Urothelium cell line (cell line): ENCODE measurements at regions not wholly inside any gene's neighbourhood (a gene's known extent, or its start where the extent isn't known, plus 50 kb on each side); places are given as distances from the start of the nearest gene placed in this dataset.

Source experiments
- DNase-seq: peaks from one replicate; pipeline ENCODE4 v3.0.0; 2011; ENCODE audit warnings: low spot score, mixed read lengths
- FAIRE-seq: peaks from 2 replicates; lab custom pipeline; 2011; peaks lifted over from hg19 to GRCh38; lab: Jason Lieb, UNC

DNA sequence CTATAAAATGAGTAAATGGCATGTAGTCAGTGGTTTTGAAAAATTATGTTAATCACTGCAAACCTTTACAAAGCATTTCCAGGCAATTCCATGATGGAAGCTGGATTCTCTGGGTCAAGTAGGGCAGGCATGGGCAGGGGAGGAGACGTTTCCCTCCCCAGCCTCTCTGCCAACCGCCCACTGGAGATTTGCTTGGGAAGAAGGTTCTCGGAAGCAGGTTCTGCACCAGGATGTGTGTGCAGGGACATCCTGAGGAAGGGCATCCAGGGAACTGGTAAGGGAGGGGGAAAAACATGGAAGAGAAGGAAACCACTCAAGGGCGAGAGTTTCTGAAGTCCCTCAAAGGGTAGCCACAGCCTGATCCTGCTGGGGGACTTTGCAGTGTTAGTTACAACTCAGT lies 469.1 kb downstream of the TSHZ3 start:
- no peak for FAIRE-seq
- DNase-seq, result no peak

DNA sequence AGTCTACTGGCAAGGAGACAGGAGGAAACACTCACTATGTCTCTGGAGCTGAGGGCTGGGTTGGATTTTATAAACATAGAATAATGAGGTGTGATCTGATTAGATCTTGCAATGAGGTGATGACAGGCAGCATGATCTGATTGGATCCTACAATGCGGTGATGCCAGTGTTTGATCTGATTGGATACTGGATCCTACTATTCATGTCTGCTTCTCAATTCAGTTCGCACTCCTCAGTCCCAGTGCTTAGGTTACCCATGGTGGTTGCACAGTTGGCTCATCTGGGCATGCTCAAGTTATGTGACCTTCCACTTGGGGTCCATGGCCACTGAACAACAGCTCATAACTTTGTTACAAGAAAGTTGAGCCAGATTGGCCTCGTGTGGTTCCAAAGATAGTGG lies 469.5 kb downstream of the TSHZ3 start:
- no peak for FAIRE-seq

DNA sequence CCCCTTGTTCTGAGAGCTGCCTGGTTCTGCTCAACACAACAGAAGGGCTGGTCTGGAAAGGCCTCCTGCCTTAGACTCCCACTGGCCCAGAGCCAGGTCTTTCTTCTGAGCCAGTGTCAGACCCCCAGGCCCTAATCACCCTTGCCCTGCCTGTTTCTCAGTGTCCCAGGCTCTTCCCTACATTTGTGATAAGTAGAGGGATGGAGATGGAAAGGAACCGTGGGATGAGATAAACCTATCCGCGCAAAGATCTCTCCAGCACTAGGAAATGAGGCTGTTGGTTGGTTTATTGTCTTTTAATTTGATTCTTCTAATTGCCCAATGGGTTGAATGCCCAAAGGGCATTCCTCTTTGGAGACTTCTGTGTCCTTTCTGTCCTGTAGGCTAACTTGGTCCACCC lies 470.0 kb downstream of the TSHZ3 start:
- FAIRE-seq (no peak), DNase-seq (no peak)

More for the DNA sequence above, 469.5 kb downstream of the TSHZ3 start:
- DNase-seq, result no peak

DNA sequence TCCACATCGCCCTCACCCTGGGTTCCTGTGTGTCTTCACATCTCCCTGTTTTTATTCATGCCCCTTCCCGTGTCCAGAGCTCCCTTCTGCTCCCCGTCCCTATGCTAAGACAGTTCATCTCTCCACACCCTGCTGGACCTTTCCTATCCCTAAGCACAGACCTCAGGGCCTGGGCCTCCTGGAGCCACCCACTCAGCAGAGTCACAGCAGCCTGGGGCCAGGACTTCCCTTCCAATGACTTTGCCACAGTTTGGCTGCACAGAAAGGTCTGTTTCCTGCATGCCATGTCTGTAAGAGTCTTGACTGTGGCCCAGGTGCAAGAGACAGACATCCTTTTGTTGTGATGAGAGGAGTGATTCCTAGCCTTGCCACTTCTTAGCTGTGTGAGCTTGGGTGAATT lies 470.7 kb downstream of the TSHZ3 start:
- DNase-seq, result no peak
- FAIRE-seq, result no peak

DNA sequence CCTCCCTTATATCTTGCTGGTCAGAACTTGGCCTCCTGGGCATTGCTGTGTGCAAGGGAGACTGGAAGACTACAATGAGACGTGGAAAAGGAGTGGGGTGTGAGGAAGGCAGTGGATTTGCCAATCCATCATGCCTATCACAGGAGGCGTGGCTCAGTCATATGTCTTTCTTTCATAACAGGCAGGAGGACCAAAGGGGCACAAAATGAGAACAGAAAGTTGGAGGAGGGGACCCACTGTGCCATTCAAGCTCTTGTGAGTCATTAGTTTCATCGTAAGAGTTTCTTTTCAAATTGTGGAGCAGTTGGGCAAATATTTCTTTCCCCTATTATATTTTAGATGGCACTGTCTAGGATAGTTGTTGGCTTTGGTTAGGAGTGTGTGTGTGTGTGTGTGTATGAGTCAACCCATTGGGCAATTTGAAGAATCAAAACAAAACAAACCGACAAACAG lies 471.5 kb downstream of the TSHZ3 start:
- no peak for FAIRE-seq

DNA sequence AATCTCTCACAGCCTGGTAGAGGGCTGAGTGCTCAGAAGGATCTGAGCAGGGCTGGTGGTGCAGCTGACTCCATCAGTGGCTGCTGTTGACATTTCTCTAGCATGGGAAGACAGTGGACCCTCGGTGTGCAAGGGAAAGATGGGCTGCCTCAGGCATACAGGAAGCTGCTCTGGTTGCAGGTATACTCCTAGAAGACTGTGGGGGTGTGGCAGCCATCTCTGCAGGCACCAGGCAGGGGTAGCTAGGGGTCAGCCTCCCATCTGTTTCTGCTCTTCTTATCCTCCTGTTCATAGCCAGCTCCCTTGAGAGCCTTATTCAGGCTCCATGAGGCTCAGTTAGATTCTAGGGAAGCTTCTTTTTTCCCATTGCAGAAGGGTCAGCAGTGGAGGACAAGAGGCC lies 475.5 kb downstream of the TSHZ3 start:
- FAIRE-seq (no peak), DNase-seq (no peak)

More for the DNA sequence above, 471.5 kb downstream of the TSHZ3 start:
- no peak for DNase-seq

DNA sequence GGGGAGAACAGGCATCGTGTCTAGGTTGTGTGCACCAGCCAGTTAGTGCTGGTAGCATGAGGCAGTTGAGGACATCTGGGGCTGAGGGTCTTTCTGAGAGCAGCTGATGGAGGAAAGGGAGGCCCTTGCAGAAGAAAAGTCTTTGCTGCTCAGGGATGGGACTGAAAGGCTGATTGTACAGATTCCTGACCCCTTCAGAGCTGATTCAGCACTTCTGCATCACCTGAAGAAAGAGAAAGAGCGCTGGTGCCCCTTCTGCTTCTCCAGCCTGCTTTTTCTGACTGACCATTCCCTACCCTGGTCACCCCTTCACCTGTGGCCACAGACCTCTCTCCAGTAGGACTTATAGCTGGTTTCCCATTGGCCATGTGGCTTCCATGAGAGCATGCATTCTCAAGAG lies 476.2 kb downstream of the TSHZ3 start:
- DNase-seq, result no peak
- no peak for FAIRE-seq

DNA sequence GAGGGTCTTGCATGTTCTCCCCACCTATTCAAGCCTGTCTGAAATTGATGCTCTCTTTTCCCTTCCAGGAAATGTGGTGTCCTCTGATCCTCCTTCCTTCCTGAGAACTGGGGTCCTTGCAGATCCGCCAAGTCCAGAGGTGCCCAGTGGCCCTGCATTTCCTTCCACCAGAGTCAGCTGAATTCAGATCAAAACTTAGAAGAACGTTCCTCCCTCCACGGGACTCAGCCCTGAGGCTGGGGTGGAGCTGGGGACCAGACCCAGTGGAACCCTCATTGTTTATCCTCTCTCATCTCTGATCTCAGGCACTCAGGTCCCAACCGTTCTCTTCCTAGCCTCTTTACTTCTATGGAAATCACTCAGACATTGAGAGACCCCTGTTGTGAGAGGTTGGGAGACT lies 477.3 kb downstream of the TSHZ3 start:
- DNase-seq (no peak), FAIRE-seq (no peak)

DNA sequence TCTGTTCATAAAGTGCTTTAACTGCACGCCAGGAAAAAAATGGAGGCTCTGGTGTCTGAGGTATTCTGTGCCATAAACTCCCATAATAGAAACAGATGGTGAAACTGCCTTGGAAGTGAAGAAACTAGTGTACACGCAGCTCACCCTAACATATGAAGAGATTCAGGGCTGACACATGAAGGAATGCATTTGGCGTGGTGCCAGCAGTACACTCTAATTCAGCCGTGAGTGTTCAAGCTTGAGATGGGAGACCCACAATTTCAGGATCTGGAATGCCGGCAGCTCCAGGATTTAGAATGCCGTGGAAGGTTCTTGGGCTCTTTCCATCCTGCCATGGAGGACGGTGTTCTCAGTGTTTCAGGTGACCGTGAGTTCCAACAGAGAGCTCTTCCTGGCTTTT lies 478.4 kb downstream of the TSHZ3 start:
- DNase-seq (peak; percentile 36), FAIRE-seq (no peak)

DNA sequence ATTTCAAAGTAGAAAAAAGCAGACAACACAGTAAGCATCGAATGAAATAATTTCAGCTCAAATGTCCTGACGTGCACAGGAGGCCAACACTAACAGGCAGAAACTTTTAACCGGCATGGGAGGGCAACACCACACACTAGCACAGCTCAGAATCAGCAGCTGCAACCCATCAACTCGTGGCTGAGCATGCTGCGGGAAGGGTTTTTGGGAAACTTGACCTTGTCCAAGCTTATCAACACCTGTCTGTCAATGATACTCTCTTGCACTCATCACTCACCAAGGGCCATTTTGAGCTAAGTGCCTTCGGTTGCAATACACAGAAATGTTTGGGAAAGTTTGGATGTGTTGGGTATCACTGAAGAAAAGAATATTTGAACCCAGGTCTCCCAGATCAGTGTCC lies 483.7 kb downstream of the TSHZ3 start:
- DNase-seq, result no peak
- FAIRE-seq, result no peak

DNA sequence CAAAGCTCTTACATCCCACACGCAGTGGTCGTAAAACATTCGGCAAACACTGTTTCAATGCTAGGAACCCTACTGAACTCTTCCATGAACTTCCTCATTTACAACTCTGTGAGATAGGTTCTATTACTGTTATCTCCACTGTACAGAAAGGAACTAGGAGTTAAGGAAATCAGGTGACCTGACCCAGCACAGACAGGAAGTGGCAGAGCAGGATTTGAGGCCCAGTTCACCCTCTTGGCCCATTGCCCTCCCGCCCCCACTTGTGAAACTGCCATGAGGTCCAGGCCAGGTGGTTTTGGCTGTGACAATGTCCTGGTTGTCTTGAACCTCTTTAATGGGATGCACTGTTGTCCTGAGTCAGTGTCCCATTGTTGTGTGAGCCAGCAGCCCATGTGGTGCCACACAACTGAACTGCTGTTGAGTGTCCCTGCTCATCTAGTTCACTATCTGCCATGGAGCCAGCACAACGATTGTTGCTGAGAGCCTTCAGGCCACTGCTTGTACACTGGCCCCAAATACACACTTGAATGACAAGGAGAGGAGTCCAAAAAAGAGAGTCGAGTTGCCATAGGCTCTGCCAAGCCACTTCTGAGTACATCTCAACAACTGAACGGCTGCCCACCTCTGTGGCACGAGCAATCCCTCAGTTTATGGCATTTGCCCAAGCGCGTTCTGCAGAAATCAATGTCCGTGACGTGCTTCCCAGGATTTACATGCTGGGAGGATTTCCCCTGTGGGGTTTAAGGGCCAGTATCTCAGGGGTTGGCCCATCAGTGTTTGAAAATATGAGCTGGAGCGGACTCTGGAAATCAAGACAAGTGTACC lies 484.6 kb downstream of the TSHZ3 start:
- DNase-seq (no peak), FAIRE-seq (no peak)

DNA sequence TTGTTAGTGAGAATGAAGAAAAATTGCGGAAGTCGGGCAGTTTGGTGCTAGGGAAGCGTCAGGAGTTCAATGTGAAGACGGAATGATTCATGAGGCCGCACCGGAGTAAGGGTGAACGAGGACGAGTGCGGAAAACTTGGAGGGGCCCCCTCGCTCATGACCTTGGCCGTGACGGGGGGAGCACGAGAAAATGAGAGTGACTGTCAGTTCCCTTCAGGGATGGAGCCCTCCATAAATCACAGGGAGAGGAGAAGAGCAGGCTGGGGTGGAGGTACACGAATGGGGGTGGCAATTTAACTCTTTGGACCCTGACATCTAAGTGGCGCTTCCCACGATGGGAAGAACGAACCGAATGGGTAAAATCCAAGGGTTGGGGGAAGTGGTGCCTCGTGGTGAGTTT lies 486.4 kb downstream of the TSHZ3 start:
- no peak for FAIRE-seq

DNA sequence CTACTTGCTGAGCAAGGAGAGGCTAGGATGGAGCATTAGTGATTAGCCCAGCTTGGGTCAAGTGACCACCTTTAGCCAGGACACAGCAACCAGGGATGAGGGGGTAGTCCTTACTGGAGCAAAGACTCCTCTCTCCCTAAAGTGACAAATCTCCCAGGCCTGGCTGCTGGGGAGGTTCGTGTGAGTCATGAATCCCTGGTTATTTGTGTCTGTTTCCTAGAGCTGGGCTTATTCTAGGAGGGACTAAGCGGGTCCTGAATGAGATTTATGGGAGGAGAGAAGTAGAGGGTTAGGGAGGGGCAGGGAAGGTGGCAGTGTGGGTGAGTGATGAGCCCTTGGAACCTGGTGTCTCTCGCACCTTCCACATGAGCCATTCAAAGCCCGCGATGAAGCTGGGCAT lies 487.3 kb downstream of the TSHZ3 start:
- FAIRE-seq (no peak), DNase-seq (no peak)

More for the DNA sequence above, 486.4 kb downstream of the TSHZ3 start:
- DNase-seq, result no peak

DNA sequence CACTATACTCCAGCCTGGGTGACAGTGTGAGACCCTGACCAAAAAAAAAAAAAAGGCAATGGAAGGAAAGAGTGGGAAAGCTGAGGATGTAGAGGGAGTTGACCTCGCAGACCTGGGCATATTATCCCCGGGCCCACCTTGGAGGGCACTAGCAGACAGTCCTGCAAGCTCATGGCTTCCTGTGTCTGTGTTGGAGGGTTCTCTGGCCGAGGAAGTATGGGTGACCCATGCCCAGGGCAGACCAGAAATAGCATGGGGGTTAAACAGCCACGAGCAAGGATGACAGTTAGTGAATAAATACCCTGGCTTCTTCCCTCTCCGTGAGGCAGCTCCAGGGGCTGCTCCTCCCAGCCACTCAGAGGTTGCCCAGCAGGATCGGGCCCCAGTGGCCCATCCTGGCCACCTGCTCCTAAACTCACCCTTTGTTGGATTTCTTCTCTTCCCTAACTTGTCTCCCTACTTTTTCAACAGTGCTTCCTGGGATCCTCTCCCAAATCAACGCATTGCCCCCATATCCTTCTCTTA lies 485.8 kb downstream of the ZNF536 start:
- DNase-seq (no peak), FAIRE-seq (no peak)

DNA sequence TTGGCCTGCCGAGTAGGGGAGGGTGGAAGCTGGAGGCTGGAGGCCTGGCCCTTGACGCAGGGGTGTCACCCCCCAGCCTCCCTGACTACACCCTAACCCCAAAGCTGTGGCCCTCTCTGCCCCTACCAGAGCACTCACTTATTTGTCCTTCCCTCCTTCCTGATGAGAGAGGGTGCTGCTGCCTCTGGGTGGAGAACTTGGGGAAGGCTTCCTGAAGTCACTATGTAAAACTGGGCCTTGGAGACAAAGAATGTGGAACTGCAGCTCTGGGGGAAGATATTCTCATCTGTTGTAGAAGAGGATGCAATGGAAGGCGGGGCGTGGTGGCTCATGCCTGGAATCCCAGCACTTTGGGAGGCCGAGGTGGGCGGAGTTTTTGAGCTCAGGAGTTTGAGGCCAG lies 485.2 kb downstream of the ZNF536 start:
- DNase-seq, result no peak

DNA sequence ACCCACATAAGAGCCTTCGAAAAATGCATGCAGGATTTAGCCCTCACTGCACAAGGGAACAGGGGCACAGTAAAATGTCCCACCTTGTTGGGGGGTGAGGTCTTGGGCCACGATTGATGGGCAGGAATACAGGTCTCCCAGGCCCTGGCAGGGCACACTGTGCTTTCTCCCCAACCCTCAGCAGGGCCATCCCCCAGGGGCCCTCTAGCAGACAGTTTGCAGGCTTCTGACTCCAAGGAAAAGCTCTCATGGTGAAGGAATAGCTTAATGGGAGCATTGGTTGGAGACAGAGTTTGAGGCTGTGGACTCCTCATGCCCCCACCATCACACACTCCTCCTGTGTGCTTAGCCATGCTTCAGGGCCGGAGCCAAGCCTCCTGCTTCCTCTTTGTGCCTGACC lies 484.6 kb downstream of the ZNF536 start:
- DNase-seq (no peak), FAIRE-seq (no peak)

More for the DNA sequence above, 485.2 kb downstream of the ZNF536 start:
- FAIRE-seq, result no peak

DNA sequence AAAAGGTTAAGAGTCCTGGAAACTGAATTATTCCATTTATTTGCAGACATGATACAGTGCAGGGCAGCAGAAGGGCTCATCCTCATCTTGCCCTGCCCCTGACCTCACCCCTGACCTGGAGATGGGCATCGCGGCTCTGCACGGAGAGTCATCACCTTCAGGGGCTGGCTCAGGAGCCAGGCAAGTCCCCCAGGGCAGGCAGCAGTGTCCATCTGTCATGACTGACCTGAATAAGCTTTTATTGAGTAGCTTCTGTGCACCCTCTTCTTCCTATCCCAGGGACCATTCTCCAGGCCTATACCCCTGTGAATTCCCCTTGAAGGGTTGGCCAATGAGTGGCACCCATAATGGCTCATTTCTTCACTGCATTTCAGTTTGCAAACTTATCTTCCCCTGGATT lies 484.2 kb downstream of the ZNF536 start:
- DNase-seq (no peak), FAIRE-seq (no peak)

DNA sequence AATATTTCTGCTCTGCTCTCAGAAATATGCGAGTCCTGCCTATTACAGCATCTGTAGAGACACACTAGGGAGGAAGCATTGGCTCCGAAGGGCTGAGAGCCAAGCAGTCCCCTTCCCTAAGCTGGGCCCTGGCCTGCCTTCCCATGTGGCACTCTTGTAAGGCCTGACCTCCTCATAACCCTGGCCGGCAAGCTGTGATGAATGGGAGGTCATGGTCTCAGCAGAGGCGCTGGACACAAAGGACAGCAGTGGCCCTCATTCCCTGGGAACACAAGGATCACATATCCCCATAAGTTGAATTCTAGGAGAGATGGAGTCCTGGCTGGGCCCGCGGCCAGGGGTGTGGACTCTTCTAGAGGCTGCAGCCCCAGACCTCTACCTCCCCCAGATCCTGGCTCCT lies 483.3 kb downstream of the ZNF536 start:
- FAIRE-seq (no peak), DNase-seq (no peak)

DNA sequence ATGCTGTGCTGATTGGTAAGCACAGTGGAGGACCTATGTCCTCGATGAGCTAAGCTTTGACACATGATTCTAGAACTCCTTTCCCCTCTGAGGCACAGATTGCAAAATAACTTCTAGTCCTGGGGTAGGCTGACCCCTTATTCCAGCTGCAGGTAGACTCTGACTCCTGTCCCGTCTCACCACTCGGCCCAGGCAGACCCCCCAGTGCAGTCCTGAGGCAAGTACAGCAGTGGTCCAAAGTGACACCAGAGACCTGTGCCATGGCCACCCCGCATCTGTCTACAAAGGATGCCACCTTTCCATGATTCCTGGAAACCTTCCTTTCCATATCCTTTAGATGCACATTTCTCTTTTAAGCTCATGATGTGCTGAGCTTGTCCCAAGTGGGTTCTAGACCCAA lies 482.5 kb downstream of the ZNF536 start:
- FAIRE-seq (no peak), DNase-seq (no peak)

DNA sequence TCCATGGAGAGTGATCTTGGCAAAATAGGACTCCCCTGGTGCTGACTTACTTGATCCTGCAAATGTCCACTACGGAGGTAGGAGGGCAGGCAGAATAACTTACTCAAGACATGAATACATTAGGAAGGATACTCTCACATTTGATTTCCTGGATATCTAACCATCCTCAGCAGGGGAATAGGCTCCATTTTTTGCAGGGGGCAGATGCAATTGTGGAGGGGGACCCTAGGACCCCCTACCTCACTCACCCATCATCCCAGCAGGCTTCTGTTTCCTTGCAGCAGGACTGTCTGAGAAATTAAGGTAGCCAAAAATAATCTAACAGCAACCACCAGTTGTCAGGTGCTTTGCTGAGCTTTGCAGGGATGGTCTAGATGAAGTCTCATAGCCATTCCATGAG lies 482.0 kb downstream of the ZNF536 start:
- FAIRE-seq (no peak), DNase-seq (no peak)

DNA sequence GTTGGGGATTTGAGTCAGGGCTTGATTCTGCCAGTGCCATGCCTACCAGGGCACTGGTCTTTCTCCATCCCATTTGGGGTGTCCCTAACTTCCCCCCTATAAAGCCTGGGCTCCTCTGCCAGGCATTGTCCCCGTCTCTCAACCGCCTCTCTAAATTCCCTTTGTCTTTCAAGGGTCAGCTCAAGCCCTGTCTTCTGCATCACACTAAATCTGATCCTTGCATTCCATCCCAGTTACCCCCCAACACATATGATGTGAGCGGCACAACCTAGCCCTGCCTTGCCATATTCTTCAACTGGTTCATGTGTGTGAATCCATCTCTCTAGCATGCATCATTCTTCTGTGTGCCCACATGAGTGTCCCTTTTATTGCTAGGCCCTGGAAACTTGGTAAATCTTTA lies 480.9 kb downstream of the ZNF536 start:
- no peak for DNase-seq
- no peak for FAIRE-seq

DNA sequence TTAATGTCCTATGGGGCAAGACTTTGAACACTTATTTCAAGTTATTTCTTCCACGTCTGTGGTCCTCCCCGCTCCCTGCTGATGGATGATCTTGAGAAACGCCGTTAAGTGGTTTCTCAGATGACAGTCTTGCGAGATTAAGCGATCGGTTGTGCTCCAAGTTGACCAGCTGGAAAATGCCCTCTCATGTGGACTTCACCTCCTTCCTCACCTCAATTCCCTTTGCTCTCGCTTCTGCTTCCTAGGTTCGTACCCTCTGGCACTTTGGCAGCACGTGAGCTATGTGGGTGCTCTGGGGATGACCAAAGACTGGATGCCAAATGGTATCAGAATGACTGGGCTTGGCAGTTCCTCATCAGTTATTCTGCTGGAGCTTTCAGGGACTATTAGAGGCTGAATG lies 480.0 kb downstream of the ZNF536 start:
- DNase-seq, result no peak

DNA sequence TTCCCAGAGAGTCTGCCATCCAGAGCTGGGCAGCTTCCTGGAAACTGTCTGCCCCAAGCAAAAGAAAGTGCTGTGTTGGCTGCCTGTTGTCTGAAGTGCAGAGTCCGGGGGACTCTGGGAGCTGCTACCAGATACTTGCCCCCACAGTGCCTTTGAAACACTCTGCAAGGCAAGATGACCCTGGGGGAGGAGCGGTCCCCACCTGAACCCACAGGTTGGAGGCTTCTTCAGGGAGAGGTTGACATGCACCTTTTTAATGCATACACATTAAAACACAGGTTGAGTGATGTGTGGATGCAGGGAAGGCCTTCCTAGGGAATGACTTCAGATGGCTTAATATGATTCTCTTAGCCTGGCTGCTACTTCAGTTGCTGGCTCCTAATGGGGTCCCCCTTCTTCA lies 479.5 kb downstream of the ZNF536 start:
- DNase-seq (no peak), FAIRE-seq (no peak)

More for the DNA sequence above, 480.0 kb downstream of the ZNF536 start:
- FAIRE-seq, result no peak
